Endodermal cell (in vitro differentiated cells): ENCODE measurements at regions not wholly inside any gene's neighbourhood (a gene's known extent, or its start where the extent isn't known, plus 50 kb on each side); places are given as distances from the start of the nearest gene placed in this dataset.
A peak's percentile ranks its signal among the peaks of the same experiment; 100 is the strongest.

Experiments used
- DNase-seq: peaks from one replicate; pipeline ENCODE4 v3.0.0-alpha.2; 2017
- H3K27ac ChIP-seq: 2 replicates; pipeline ENCODE4 v1.5.1; 2013; ENCODE audit warnings: mild to moderate bottlenecking, low read depth, low read length, moderate library complexity
- H3K27me3 ChIP-seq: 2 replicates; pipeline ENCODE4 v1.6.1; 2013; ENCODE audit warnings: mild to moderate bottlenecking, low read length, moderate library complexity; ENCODE audit not compliant: insufficient read depth, control insufficient read depth, poor library complexity, severe bottlenecking
- H3K36me3 ChIP-seq: 2 replicates; pipeline ENCODE4 v1.7.0; 2013; ENCODE audit warnings: mild to moderate bottlenecking, low read length, moderate library complexity; ENCODE audit not compliant: control insufficient read depth, insufficient read depth
- H3K4me1 ChIP-seq: one replicate; pipeline ENCODE4 v1.7.0; 2013; ENCODE audit warnings: low read length; ENCODE audit not compliant: control insufficient read depth, insufficient read depth
- H3K4me3 ChIP-seq: 2 replicates; pipeline ENCODE4 v1.5.1; 2013; ENCODE audit warnings: mild to moderate bottlenecking, low read length, moderate library complexity
- H3K9ac ChIP-seq: 2 replicates; pipeline ENCODE4 v1.6.1; 2013; ENCODE audit warnings: mild to moderate bottlenecking, low read length, moderate library complexity; ENCODE audit not compliant: poor library complexity, severe bottlenecking; ENCODE audit errors: extremely low read depth
- H3K9me3 ChIP-seq: 2 replicates; pipeline ENCODE4 v1.6.1; 2013; ENCODE audit warnings: mild to moderate bottlenecking, low read length, moderate library complexity; ENCODE audit not compliant: control insufficient read depth
- H3K27ac Mint-ChIP-seq: 2 replicates; pipeline ENCODE4 v1.8.0; 2020; ENCODE audit warnings: mixed read lengths
- H3K27me3 Mint-ChIP-seq: 2 replicates; pipeline ENCODE4 v1.8.0; 2021; ENCODE audit warnings: mild to moderate bottlenecking, mixed read lengths; ENCODE audit not compliant: insufficient read depth
- H3K36me3 Mint-ChIP-seq: 2 replicates; pipeline ENCODE4 v1.8.0; 2020; ENCODE audit warnings: low read depth, mixed read lengths
- H3K4me1 Mint-ChIP-seq: 2 replicates; pipeline ENCODE4 v1.8.0; 2020; ENCODE audit warnings: mixed read lengths
- H3K4me3 Mint-ChIP-seq: 2 replicates; pipeline ENCODE4 v1.8.0; 2020; ENCODE audit warnings: mild to moderate bottlenecking, moderate library complexity, mixed read lengths
- H3K9me3 Mint-ChIP-seq: 2 replicates; pipeline ENCODE4 v1.8.0; 2020; ENCODE audit warnings: mild to moderate bottlenecking, mixed read lengths
- WGBS, 2 experiments: methylation state at CpG; one replicate each; pipeline versions ENCODE4 v1.1.5 to v1.1.7; 2013; ENCODE audit warnings: missing lambda C conversion rate in 2 of 2, mixed read lengths in 1 of 2; ENCODE audit not compliant: insufficient coverage in 1 of 2, insufficient read length in 1 of 2; 5-methylcytosine and 5-hydroxymethylcytosine counted together
- TF ChIP-seq, protein P1 (sequence below): fragments of 200-600 bp; sonication (generic); conservative IDR thresholded peaks from 2 replicates; pipeline ENCODE4 v1.5.0; 2021; ENCODE audit warnings: antibody characterized with exemption, mild to moderate bottlenecking

DNA sequence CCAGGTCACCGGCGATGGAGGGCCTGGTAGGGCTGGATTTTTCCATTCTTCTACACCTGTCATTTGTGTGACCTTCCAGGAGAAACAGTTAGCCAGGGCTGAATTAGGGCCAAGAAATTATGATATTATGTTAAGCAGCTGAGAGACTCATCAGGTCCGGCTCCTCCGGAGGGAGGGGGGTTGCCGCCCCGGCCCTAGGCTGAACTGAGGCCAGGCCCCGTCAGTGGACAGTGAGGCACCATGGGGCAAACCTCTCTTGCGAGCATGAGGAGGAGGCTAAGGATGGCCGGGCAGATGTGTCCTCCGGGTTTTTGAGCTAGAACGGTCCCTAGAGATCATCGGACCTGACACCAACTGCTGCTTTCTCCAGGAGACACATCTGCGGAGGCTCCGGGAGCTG, 150.1 kb downstream of the SOX11 start:
- no peaks in the 10 kb centered on the region for H3K36me3 Mint-ChIP-seq
- Histone ChIP-seq H3K4me3 (no peak overlapping the region), H3K27me3 (no peaks in the 10 kb centered on the region), H3K9me3 (no peaks in the 10 kb centered on the region), H3K4me1 (no peaks in the 10 kb centered on the region), H3K9ac (no peak overlapping the region), H3K27ac (no peak overlapping the region), H3K36me3 (no peaks in the 10 kb centered on the region)
- H3K27me3 Mint-ChIP-seq = peaks cover 3% of the 10 kb centered on the region
- TF ChIP-seq, protein P1, sequence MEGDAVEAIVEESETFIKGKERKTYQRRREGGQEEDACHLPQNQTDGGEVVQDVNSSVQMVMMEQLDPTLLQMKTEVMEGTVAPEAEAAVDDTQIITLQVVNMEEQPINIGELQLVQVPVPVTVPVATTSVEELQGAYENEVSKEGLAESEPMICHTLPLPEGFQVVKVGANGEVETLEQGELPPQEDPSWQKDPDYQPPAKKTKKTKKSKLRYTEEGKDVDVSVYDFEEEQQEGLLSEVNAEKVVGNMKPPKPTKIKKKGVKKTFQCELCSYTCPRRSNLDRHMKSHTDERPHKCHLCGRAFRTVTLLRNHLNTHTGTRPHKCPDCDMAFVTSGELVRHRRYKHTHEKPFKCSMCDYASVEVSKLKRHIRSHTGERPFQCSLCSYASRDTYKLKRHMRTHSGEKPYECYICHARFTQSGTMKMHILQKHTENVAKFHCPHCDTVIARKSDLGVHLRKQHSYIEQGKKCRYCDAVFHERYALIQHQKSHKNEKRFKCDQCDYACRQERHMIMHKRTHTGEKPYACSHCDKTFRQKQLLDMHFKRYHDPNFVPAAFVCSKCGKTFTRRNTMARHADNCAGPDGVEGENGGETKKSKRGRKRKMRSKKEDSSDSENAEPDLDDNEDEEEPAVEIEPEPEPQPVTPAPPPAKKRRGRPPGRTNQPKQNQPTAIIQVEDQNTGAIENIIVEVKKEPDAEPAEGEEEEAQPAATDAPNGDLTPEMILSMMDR = no peak
- H3K27ac Mint-ChIP-seq = no peak overlapping the region
- no peaks in the 10 kb centered on the region for H3K4me1 Mint-ChIP-seq
- H3K9me3 Mint-ChIP-seq = no peaks in the 10 kb centered on the region
- DNase-seq = no peak
- 93 to 98% methylated on average over 11 to 14 of the region's 14 CpGs for WGBS, 2 experiments
- H3K4me3 Mint-ChIP-seq = no peak overlapping the region

DNA sequence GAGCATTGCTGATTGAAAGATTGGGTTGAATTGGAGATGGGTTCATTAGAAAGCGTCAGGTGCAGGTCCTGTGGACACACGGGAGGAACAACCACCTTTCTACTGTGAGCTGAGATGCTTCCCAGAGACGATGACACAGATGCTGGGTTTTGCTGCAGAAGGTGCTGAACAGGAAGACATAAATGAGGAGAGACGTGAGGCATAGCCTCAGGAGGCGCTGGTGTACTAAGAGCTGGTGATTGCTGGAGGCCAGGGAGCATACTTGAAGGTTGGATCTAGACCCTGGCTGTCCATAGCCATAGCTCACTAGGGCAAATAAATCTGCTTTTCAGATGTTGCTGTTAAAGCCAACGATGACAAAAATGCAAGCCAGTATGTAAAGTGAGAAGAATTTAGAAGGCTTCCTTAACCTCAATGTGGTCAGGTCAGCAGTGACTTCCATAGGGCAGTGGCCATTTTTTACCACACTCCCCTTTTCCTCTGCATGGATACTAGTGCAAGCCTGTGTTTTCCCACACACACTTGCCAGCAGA, 153.7 kb downstream of the SOX11 start:
- peak; percentile 54 for DNase-seq

DNA sequence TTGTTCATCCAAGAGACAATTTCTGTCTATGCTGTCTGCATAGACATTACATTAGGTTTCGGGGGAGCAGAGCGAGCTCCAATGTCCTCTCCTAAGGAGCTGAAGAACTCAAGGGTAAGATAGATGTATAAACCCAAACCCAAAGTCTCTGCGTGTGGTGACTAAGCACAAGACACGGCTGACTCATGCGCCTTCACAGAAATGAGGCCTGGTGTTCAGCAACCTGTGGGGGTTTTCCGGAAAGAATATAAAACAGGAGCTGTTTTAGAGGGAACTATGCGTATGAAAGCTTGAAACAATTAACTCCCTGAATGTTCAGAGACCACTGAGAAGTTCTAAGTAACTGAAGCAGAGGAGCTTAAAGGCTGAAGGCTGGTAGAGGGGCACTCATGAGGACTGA, 154.7 kb downstream of the SOX11 start:
- H3K9ac ChIP-seq = no peak overlapping the region
- Mint-ChIP-seq H3K4me3 (no peak overlapping the region), H3K27me3 (no peaks in the 10 kb centered on the region), H3K27ac (no peak overlapping the region), H3K36me3 (no peaks in the 10 kb centered on the region), H3K4me1 (peaks cover 6% of the 10 kb centered on the region), H3K9me3 (no peaks in the 10 kb centered on the region)
- no peaks in the 10 kb centered on the region for H3K36me3 ChIP-seq
- peaks cover 3% of the 10 kb centered on the region for H3K4me1 ChIP-seq
- DNase-seq = no peak
- no peak overlapping the region for H3K27ac ChIP-seq
- H3K27me3 ChIP-seq = no peaks in the 10 kb centered on the region
- H3K4me3 ChIP-seq = no peak overlapping the region
- 90 to 100% methylated on average over 4 to 7 of the region's 7 CpGs for WGBS, 2 experiments
- no peaks in the 10 kb centered on the region for H3K9me3 ChIP-seq
- TF ChIP-seq, protein P1 = no peak

More for the DNA sequence above, 153.7 kb downstream of the SOX11 start:
- peaks cover 6% of the 10 kb centered on the region for H3K4me1 Mint-ChIP-seq
- 87 to 89% methylated on average over 5 to 6 of the region's 6 CpGs for WGBS, 2 experiments
- Histone ChIP-seq H3K27ac (no peak overlapping the region), H3K4me3 (no peak overlapping the region), H3K9me3 (no peaks in the 10 kb centered on the region), H3K4me1 (peaks cover 3% of the 10 kb centered on the region), H3K36me3 (no peaks in the 10 kb centered on the region), H3K9ac (no peak overlapping the region), H3K27me3 (no peaks in the 10 kb centered on the region)
- no peak overlapping the region for H3K27ac Mint-ChIP-seq
- H3K9me3 Mint-ChIP-seq = no peaks in the 10 kb centered on the region
- no peak overlapping the region for H3K4me3 Mint-ChIP-seq
- TF ChIP-seq, protein P1 = peak; percentile 53
- H3K36me3 Mint-ChIP-seq = no peaks in the 10 kb centered on the region
- H3K27me3 Mint-ChIP-seq = peaks cover 3% of the 10 kb centered on the region
